ENCODE measurements at regions not wholly inside any gene's neighbourhood (a gene's known extent, or its start where the extent isn't known, plus 50 kb on each side); places are given as distances from the start of the nearest gene placed in this dataset.

GRCh38 chr18:51273437-51273836 is 76.0 kb upstream of the MEX3C start:
- Histone ChIP-seq H3K79me2 (ENCODE audit: low read length) (no peaks in the 10 kb centered on the region), H3K4me2 (ENCODE audit: low read length) (no peak overlapping the region), H4K20me1 (ENCODE audit: low read length) (no peaks in the 10 kb centered on the region), H3F3A (ENCODE audit: low read length, unreplicated experiment) (no peaks in the 10 kb centered on the region), H3K4me3 (ENCODE audit: low read length) (no peak overlapping the region), H3K36me3 (ENCODE audit: low read depth, low read length) (no peaks in the 10 kb centered on the region), H3K4me1 (ENCODE audit: insufficient read depth, low read length) (no peaks in the 10 kb centered on the region), H3K9me2 (replicated peaks; ENCODE audit: low read length) (no peaks in the 10 kb centered on the region), H3K27ac (ENCODE audit: low read length) (no peak overlapping the region), H2AFZ (ENCODE audit: low read length) (no peak overlapping the region), H3K9me3 (ENCODE audit: low read length) (no peaks in the 10 kb centered on the region), H3K9ac (ENCODE audit: low read length) (no peak overlapping the region), H3K27me3 (ENCODE audit: low read length) (no peaks in the 10 kb centered on the region)
- no TSS peak for BruUV-seq (replicated peaks)
- TF ChIP-seq EZH2 (IDR thresholded peaks at IDR 0.05; ENCODE audit: low read length, unreplicated experiment) (no peak), EZH2phosphoT487 (IDR thresholded peaks at IDR 0.05; ENCODE audit: borderline replicate concordance, low read length) (no peak), CTCF (conservative IDR thresholded peaks at IDR 0.05; ENCODE audit: low read depth, low read length) (no peak)
- ATAC-seq, result no peak
- ChIA-PET POLR2A (ENCODE audit: unreplicated experiment) (no interaction called here), CTCF (interaction anchor here (0.6 kb wide), 1 partner anchor 32 kb away, joined by 4 read pairs; no protein-coding TSS in a partner anchor)
- intact Hi-C loops (cut with micrococcal nuclease), result no loop called here
- DNase-seq, result no peak

GRCh38 chr18:51275712-51276476 is 78.4 kb upstream of the MEX3C start:
- Histone ChIP-seq H3K4me3 (ENCODE audit: low read length) (no peak overlapping the region), H3K27me3 (ENCODE audit: low read length) (no peaks in the 10 kb centered on the region), H3K27ac (ENCODE audit: low read length) (no peak overlapping the region), H3K4me1 (ENCODE audit: insufficient read depth, low read length) (no peaks in the 10 kb centered on the region), H3F3A (ENCODE audit: low read length, unreplicated experiment) (no peaks in the 10 kb centered on the region), H3K9me3 (ENCODE audit: low read length) (no peaks in the 10 kb centered on the region), H2AFZ (ENCODE audit: low read length) (no peak overlapping the region), H3K9ac (ENCODE audit: low read length) (no peak overlapping the region), H3K36me3 (ENCODE audit: low read depth, low read length) (no peaks in the 10 kb centered on the region), H3K4me2 (ENCODE audit: low read length) (no peak overlapping the region), H3K9me2 (replicated peaks; ENCODE audit: low read length) (no peaks in the 10 kb centered on the region), H3K79me2 (ENCODE audit: low read length) (no peaks in the 10 kb centered on the region), H4K20me1 (ENCODE audit: low read length) (no peaks in the 10 kb centered on the region)
- BruUV-seq (replicated peaks), result no TSS peak
- ATAC-seq (no peak), DNase-seq (no peak)
- intact Hi-C loops (cut with micrococcal nuclease), result no loop called here
- POLR2A ChIA-PET (ENCODE audit: unreplicated experiment), result no interaction called here
- CTCF ChIA-PET, result no interaction called here
- TF ChIP-seq EZH2phosphoT487 (IDR thresholded peaks at IDR 0.05; ENCODE audit: borderline replicate concordance, low read length) (no peak), CTCF (conservative IDR thresholded peaks at IDR 0.05; ENCODE audit: low read depth, low read length) (no peak), EZH2 (IDR thresholded peaks at IDR 0.05; ENCODE audit: low read length, unreplicated experiment) (no peak)

GRCh38 chr18:51278045-51278649 is 80.7 kb upstream of the MEX3C start:
- POLR2A ChIA-PET (ENCODE audit: unreplicated experiment), result no interaction called here
- BruUV-seq (replicated peaks), result no TSS peak

More at GRCh38 chr18:51278045-51278649, 80.7 kb upstream of the MEX3C start:
- CTCF ChIA-PET, result no interaction called here
- Histone ChIP-seq H3F3A (ENCODE audit: low read length, unreplicated experiment) (no peaks in the 10 kb centered on the region), H3K27ac (ENCODE audit: low read length) (no peak overlapping the region), H2AFZ (ENCODE audit: low read length) (no peak overlapping the region), H3K36me3 (ENCODE audit: low read depth, low read length) (no peaks in the 10 kb centered on the region), H3K9ac (ENCODE audit: low read length) (no peak overlapping the region), H4K20me1 (ENCODE audit: low read length) (no peaks in the 10 kb centered on the region), H3K4me2 (ENCODE audit: low read length) (no peak overlapping the region), H3K9me3 (ENCODE audit: low read length) (no peaks in the 10 kb centered on the region), H3K9me2 (replicated peaks; ENCODE audit: low read length) (no peaks in the 10 kb centered on the region), H3K79me2 (ENCODE audit: low read length) (no peaks in the 10 kb centered on the region), H3K4me3 (ENCODE audit: low read length) (no peak overlapping the region), H3K4me1 (ENCODE audit: insufficient read depth, low read length) (no peaks in the 10 kb centered on the region), H3K27me3 (ENCODE audit: low read length) (no peaks in the 10 kb centered on the region)
- intact Hi-C loops (cut with micrococcal nuclease), result no loop called here
- DNase-seq (peak; percentile 44), ATAC-seq (no peak)
- peak; percentile 52 for TF ChIP-seq CTCF (conservative IDR thresholded peaks at IDR 0.05; ENCODE audit: low read depth, low read length)
- TF ChIP-seq EZH2 (IDR thresholded peaks at IDR 0.05; ENCODE audit: low read length, unreplicated experiment), result no peak
- TF ChIP-seq EZH2phosphoT487 (IDR thresholded peaks at IDR 0.05; ENCODE audit: borderline replicate concordance, low read length), result no peak
